ENCODE measurements at regions not wholly inside any gene's neighbourhood (a gene's known extent, or its start where the extent isn't known, plus 50 kb on each side); places are given as distances from the start of the nearest gene placed in this dataset.
"Not testable (repeated sequence)": the region's sequence is repeated elsewhere in the genome, so short reads cannot be mapped to it uniquely, and the experiment has no call there.

- H3K4me3 ChIP-seq (ENCODE audit: insufficient read depth, low read depth, low read length); H3K4ac ChIP-seq (ENCODE audit: low read depth, low read length); H3K27ac ChIP-seq (ENCODE audit: insufficient read depth, low read length); H3K18ac ChIP-seq (ENCODE audit: low read depth, low read length); H3K27me3 ChIP-seq (ENCODE audit: control insufficient read depth, insufficient read depth, low read length); H4K20me1 ChIP-seq (ENCODE audit: insufficient read depth, low read length); H2BK120ac ChIP-seq (ENCODE audit: low read depth, low read length); H2BK15ac ChIP-seq (ENCODE audit: low read depth, low read length); H2BK5ac ChIP-seq (ENCODE audit: low read depth, low read length, poor library complexity, severe bottlenecking); H3K9ac ChIP-seq (ENCODE audit: low read depth, low read length); H3K9me3 ChIP-seq (ENCODE audit: control insufficient read depth, insufficient read depth, low read length); H4K5ac ChIP-seq (ENCODE audit: low read depth, low read length); CTCF ChIA-PET; H3K4me2 ChIP-seq (ENCODE audit: low read depth, low read length); POLR2A ChIA-PET (ENCODE audit: unreplicated experiment); H2AFZ ChIP-seq (replicated peaks; ENCODE audit: low read length, poor library complexity); H3K56ac ChIP-seq (ENCODE audit: extremely low read depth, insufficient read depth, low read length); H3K14ac ChIP-seq (replicated peaks; ENCODE audit: low read depth, low read length); BruUV-seq (replicated peaks); H4K91ac ChIP-seq (ENCODE audit: insufficient read depth, low read depth, low read length); H4K8ac ChIP-seq (ENCODE audit: low read depth in 2 of 2, low read length in 2 of 2); H2BK20ac ChIP-seq (ENCODE audit: low read depth, low read length); intact Hi-C loops (cut with micrococcal nuclease); H3K79me1 ChIP-seq (ENCODE audit: low read depth in 1 of 2, low read length in 2 of 2); in situ Hi-C loops (cut with MboI; ENCODE audit: low sequenced_read_pairs); ATAC-seq (ENCODE audit: low read depth); H3K4me1 ChIP-seq (ENCODE audit: control insufficient read depth, insufficient read depth, low read length); DNase-seq; H3K23ac ChIP-seq (ENCODE audit: low read depth, low read length); H3K36me3 ChIP-seq (ENCODE audit: control insufficient read depth, insufficient read depth, low read length); dilution Hi-C loops (cut with HindIII; ENCODE audit: low sequenced_read_pairs, unreplicated experiment); H2AK5ac ChIP-seq (ENCODE audit: low read depth, low read length); H3K9me1 ChIP-seq (ENCODE audit: insufficient read depth, low read length); H2AK9ac ChIP-seq (replicated peaks; ENCODE audit: low read depth, low read length, poor library complexity): not testable (repeated sequence)
- WGBS, 2 experiments (ENCODE audit: extremely low coverage in 2 of 2, insufficient read length in 1 of 2) = no CpG with 5 or more reads among the region's 6 CpGs
Observed at GRCh38 chr13:52302688-52303087, 103.3 kb downstream of the THSD1 start.

GRCh38 chr13:52301810-52302400 is 104.1 kb downstream of the THSD1 start:
- H3K4me1 ChIP-seq (ENCODE audit: control insufficient read depth, insufficient read depth, low read length); H2BK15ac ChIP-seq (ENCODE audit: low read depth, low read length); H3K36me3 ChIP-seq (ENCODE audit: control insufficient read depth, insufficient read depth, low read length); H3K14ac ChIP-seq (replicated peaks; ENCODE audit: low read depth, low read length); intact Hi-C loops (cut with micrococcal nuclease); H3K4me2 ChIP-seq (ENCODE audit: low read depth, low read length); in situ Hi-C loops (cut with MboI; ENCODE audit: low sequenced_read_pairs); H4K5ac ChIP-seq (ENCODE audit: low read depth, low read length); H3K27me3 ChIP-seq (ENCODE audit: control insufficient read depth, insufficient read depth, low read length); H2BK20ac ChIP-seq (ENCODE audit: low read depth, low read length); H2BK120ac ChIP-seq (ENCODE audit: low read depth, low read length); H3K23ac ChIP-seq (ENCODE audit: low read depth, low read length); H2AK5ac ChIP-seq (ENCODE audit: low read depth, low read length); H3K9ac ChIP-seq (ENCODE audit: low read depth, low read length); POLR2A ChIA-PET (ENCODE audit: unreplicated experiment); CTCF ChIA-PET; H4K8ac ChIP-seq (ENCODE audit: low read depth in 2 of 2, low read length in 2 of 2); H4K20me1 ChIP-seq (ENCODE audit: insufficient read depth, low read length); ATAC-seq (ENCODE audit: low read depth); H3K4ac ChIP-seq (ENCODE audit: low read depth, low read length); DNase-seq; H2AFZ ChIP-seq (replicated peaks; ENCODE audit: low read length, poor library complexity); H3K9me3 ChIP-seq (ENCODE audit: control insufficient read depth, insufficient read depth, low read length); H3K56ac ChIP-seq (ENCODE audit: extremely low read depth, insufficient read depth, low read length); H4K91ac ChIP-seq (ENCODE audit: insufficient read depth, low read depth, low read length); H2BK5ac ChIP-seq (ENCODE audit: low read depth, low read length, poor library complexity, severe bottlenecking); BruUV-seq (replicated peaks); H3K79me1 ChIP-seq (ENCODE audit: low read depth in 1 of 2, low read length in 2 of 2); H3K18ac ChIP-seq (ENCODE audit: low read depth, low read length); dilution Hi-C loops (cut with HindIII; ENCODE audit: low sequenced_read_pairs, unreplicated experiment); H3K9me1 ChIP-seq (ENCODE audit: insufficient read depth, low read length); H3K4me3 ChIP-seq (ENCODE audit: insufficient read depth, low read depth, low read length); H2AK9ac ChIP-seq (replicated peaks; ENCODE audit: low read depth, low read length, poor library complexity); H3K27ac ChIP-seq (ENCODE audit: insufficient read depth, low read length): not testable (repeated sequence)
- 0% methylated on average over 1 of the region's 4 CpGs; no CpG with 5 or more reads in 1 of the 2 experiments for WGBS, 2 experiments (ENCODE audit: extremely low coverage in 2 of 2, insufficient read length in 1 of 2)

Data from IMR-90 (cell line).